GM18873 (cell line): ENCODE measurements at regions not wholly inside any gene's neighbourhood (a gene's known extent, or its start where the extent isn't known, plus 50 kb on each side); places are given as distances from the start of the nearest gene placed in this dataset.
"Not testable (repeated sequence)": the region's sequence is repeated elsewhere in the genome, so short reads cannot be mapped to it uniquely, and the experiment has no call there.

Experiments used
- ATAC-seq: cut with Tn5 transposase; IDR thresholded peaks from one replicate; pipeline ENCODE4 v1.9.1; 2021; ENCODE audit warnings: mild to moderate bottlenecking, moderate library complexity, moderate number of reproducible peaks; ENCODE audit not compliant: unreplicated experiment, low FRiP score

DNA sequence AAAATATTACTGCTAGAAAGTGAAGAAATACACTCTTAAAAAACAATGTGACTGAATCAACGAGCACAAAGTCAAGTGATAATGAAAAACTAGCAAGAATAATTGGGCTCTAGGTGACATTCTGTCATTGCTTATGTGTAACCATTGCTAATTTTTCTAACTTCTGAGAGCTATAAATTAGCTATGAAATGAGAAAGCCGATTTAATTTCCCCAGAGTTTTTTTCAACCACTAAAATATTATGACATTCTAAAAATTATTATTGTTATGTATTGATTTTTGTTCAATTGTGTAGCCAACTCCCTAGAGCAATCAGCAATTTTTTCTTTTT, 458.6 kb upstream of the ATXN8OS start:
- ATAC-seq = no peak

GRCh38 chr13:69648340-69649062, 459.1 kb upstream of the ATXN8OS start:
- ATAC-seq = no peak

DNA sequence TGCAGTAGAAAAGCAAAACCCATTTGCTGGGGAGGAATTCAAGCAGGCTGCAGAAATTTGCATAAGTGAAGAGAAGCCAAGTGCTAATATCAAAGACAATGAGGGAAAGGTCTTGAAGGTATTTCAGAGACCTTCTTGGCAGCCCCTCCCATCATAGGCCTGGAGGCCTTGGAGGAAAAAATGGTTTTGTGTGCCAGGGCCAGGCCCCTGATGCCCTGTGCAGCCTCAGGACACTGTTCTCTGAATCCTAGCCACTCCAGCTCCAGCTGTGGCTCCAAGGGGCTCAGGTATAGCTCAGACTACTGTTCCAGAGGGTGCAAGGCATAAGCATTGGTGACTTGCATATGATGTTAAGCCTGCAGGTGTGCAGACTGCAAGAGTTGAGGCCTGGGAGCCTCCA, 463.2 kb upstream of the ATXN8OS start:
- no peak for ATAC-seq

- no peak for ATAC-seq
Measured at GRCh38 chr13:69641773-69642172, 465.9 kb upstream of the ATXN8OS start.

- ATAC-seq = no peak
Measured at GRCh38 chr13:69633044-69633443, 474.6 kb upstream of the ATXN8OS start.

- ATAC-seq = no peak
Measured at GRCh38 chr13:69623973-69624372, 483.7 kb upstream of the ATXN8OS start.

DNA sequence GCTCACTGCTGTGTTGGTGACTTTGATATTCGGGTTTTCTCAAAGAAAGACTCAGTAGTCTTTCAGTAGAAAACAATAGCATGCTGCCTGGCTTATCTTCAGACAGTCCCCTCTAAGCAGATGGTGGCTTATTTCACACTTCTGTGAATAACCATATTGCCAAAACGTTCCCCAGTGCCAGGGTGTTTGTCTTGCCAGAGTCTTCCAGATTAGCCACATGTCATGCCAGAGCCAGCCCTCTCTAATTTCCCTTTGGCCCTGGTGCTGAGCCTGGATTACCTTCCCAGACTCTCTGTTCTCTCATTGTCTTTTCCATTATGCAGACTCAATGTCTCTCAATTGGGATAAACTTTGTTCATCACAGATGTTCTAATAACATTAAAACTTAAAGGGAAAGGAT, 488.0 kb upstream of the ATXN8OS start:
- no peak for ATAC-seq

GRCh38 chr13:69618838-69619237, 488.8 kb upstream of the ATXN8OS start:
- no peak for ATAC-seq

- no peak for ATAC-seq
Measured at GRCh38 chr13:69618393-69618792, 489.2 kb upstream of the ATXN8OS start.

- ATAC-seq = no peak
Measured at GRCh38 chr13:69617587-69617986, 490.0 kb upstream of the ATXN8OS start.

DNA sequence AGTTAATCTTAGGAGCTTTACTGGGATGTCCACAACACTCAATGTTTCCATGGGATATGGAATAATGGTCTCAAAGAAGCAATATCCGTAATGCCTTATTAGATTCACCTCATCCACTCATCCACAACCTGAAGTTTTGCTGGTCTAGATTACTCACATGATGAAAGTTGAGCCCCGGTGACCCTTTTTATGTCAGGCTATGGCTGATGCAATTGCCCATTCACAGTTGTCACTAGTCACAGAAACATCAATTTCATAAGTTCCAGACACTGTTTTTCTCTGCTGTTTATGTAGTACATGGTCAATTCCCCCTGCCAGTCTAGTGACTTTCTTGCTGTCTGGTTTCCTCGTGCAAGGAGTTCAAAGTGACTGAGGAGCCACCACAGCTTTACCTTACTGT, 491.2 kb upstream of the ATXN8OS start:
- ATAC-seq = no peak

DNA sequence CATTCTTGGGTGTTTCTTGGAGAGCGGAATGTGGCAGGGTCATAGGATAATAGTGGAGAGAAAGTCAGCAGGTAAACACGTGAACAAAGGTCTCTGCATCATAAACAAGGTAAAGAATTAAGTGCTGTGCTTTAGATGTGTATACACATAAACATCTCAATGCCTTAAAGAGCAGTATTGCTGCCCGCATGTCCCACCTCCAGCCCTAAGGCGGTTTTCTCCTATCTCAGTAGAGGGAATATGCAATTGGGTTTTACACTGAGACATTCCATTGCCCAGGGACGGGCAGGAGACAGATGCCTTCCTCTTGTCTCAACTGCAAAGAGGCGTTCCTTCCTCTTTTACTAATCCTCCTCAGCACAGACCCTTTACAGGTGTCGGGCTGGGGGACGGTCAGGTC, 492.6 kb upstream of the ATXN8OS start:
- ATAC-seq = not testable (repeated sequence)

DNA sequence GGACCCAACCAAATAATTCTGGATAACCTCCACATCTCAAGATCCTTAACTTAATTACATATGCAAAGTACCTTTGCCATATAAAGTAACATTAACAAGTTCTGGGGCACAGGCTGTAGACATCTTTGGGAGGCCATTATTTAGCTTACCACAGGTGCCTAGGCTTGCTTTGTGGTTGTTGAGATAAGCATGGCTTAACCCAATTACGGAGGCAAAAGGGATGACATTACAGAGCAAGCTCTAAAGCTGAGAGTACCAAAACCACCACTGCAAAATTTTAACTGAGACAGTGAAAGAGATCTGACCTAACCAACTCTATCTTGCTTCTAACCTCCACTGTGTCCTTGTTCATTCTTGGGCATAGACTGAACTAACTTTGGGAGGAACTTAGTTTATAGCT, 502.9 kb upstream of the ATXN8OS start:
- ATAC-seq = no peak

- ATAC-seq = no peak
Measured at GRCh38 chr13:69603144-69603853, 504.3 kb upstream of the ATXN8OS start.

DNA sequence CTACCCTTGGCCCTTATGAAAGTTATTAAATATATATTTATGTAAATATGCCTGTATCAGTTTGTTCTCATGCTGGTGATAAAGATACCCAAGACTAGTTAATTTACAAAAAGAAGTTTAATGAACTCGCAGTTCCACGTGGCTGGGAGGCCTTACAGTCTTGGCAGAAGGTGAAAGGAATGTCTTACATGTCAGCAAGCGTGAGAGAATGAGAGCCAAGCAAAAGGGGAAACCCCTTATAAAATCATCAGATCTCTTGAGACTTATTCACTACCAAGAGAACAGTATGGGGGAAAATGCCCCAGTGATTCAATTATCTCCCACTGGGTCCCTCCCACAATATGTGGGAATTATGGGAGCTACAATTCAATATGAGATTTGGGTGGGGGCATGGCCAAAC, 506.0 kb upstream of the ATXN8OS start:
- ATAC-seq = no peak

DNA sequence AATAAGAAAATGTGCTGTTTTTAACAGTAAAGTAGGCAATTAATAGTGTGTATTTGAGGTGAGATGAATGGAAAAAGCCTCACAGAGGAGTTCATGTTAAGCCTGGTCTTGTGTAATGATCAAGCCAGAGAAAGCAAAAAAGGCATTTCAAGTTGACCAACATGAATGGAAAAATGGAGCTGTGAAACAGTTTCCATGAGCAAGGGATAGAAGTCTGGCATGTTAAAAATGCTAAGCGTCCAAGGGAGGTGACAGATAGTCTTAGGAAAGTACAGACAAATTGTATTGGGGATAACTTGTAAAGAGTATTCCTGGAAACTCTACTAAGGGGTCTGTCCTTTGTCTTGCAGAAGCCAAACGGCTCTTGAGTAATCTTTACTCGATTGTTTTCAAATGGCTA, 506.8 kb upstream of the ATXN8OS start:
- no peak for ATAC-seq

GRCh38 chr13:69597088-69597487, 510.5 kb upstream of the ATXN8OS start:
- no peak for ATAC-seq

DNA sequence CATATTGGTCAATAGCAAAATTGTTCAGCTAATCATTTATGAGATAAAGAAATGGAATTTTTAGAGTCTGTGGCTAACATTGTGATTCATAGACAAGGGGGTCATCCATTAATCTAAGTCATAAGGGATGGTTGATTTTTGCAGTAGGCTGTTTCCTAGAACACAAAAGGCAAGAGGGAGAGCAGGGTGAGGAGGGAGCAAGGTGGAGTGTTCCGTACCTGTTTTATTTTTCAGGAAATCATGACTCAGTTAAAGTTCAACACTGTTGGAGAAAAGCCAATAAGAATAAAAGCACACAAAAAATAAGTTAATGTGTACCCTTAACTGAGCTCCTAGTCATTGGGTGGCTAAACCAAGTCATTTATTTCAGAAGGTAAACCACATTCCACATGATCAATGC, 512.4 kb upstream of the ATXN8OS start:
- no peak for ATAC-seq

- no peak for ATAC-seq
Measured at GRCh38 chr13:69591437-69591836, 516.2 kb upstream of the ATXN8OS start.

GRCh38 chr13:69589531-69590235, 517.9 kb upstream of the ATXN8OS start:
- ATAC-seq = no peak

GRCh38 chr13:69585656-69586055, 522.0 kb upstream of the ATXN8OS start:
- ATAC-seq = no peak

DNA sequence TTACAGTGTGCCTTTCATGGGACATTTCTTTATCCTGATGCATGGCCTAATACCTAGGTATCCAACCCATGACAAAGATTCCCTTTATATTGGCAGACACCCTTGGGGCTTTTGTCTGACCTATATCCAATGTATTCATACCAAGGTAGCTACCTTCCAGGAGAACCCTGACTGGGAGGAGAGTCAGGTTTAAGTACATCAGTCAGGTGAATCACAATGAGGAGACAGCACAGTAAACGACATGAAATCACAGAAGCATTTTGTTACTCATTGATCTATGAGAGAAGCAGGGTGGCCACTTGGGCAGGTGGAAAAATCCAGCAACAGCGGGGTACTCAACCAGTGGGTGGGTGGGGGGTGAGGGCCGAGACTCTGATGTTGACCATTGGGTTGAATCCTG, 527.4 kb upstream of the ATXN8OS start:
- no peak for ATAC-seq
